Erythroblast (primary cell): ENCODE measurements at regions not wholly inside any gene's neighbourhood (a gene's known extent, or its start where the extent isn't known, plus 50 kb on each side); places are given as distances from the start of the nearest gene placed in this dataset.
"Not testable (repeated sequence)": the region's sequence is repeated elsewhere in the genome, so short reads cannot be mapped to it uniquely, and the experiment has no call there.

ENCODE experiments used
- DNase-seq, 2 experiments: peaks; one replicate each; lab custom pipeline; 2025; lab: John Stamatoyannopoulos, UW
- GATA1 ChIP-seq: IDR thresholded peaks from 2 replicates; pipeline ENCODE4 v1.6.1; 2011; ENCODE audit warnings: low read depth, mild to moderate bottlenecking, control low read depth, low read length, moderate library complexity
- POLR2A ChIP-seq: IDR thresholded peaks from 2 replicates; pipeline ENCODE4 v1.6.1; 2011; ENCODE audit warnings: mild to moderate bottlenecking, low read length

GRCh38 chr2:65922030-65922429 lies 489.6 kb upstream of the SPRED2 start:
- TF ChIP-seq GATA1 (no peak), POLR2A (no peak)
- no peak for DNase-seq

DNA sequence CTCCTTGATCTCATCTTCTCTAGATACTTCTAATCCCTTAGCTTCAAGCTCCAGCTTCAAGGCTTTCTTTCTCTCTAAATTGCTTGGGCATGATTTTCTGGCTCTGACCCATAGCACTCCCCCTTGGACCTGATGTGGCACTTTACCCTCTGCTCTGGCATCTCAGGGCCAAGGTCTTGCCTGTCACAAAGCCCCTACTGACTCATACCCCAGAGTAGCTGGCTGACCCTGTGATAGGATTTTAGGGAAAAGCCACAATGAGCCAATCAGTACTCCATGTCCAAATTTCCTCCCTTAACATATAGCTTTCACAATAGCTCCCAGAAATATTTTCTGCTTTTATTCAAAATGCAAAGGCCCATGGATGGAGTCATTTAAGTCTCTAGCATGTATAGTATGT lies 488.7 kb upstream of the SPRED2 start:
- no peak for TF ChIP-seq GATA1
- TF ChIP-seq POLR2A: no peak
- DNase-seq: no peak

- DNase-seq: no peak
- TF ChIP-seq GATA1 (no peak), POLR2A (no peak)
Observed at GRCh38 chr2:65920659-65921058, 488.3 kb upstream of the SPRED2 start.

DNA sequence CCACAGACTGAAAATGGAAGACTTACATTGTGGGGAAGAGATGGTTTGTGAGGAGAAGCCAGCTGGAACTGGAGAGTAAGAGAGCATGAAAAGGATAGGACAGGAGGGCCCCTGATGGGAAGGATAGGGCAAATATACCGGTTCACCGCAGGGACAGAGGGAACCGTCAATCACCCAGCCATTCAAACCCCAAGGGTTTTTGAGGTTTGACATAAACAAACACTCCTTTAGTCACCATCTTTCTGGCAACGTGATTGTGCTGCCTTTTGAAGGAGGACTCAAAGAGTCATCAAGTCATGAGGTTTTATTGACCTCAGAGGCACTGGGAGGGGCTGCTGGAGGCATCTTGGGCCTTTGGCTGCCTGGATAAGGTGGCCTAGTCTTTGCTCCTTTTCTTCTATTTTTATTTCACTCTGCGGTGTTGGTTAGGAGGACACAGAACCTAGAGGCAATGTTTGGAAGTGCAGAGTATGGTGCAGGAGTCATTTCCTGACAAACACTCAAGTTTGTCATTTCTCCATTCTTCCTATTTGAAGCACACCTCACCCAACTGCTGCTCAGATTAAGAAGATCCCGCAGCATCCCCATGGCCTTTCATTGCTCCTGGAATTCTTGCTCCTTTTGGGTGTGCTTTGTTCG lies 487.3 kb upstream of the SPRED2 start:
- DNase-seq: no peak

DNA sequence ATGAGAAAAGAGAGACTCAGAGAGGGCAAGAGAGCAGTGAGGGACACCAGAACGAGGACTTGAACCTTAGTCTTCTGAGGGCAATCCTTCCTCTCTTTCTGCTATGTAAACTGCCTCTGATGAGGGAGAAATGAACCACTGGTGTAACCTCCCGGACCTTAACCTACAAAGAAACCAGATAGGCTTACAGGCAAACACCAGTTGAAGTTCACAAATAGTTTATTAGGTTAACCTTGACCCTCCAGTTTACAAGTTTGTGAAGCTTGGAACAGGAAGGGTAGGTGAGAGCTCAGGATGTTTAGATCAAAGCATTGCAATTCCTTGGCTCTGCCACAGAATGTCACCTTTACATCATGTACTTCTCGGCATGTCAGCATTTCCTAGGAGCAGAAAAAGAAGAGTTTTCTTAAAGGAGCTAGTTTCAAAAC lies 486.4 kb upstream of the SPRED2 start:
- DNase-seq: no peak
- TF ChIP-seq POLR2A (no peak), GATA1 (no peak)

More for the DNA sequence above, 487.3 kb upstream of the SPRED2 start:
- no peak for TF ChIP-seq GATA1
- no peak for TF ChIP-seq POLR2A

DNA sequence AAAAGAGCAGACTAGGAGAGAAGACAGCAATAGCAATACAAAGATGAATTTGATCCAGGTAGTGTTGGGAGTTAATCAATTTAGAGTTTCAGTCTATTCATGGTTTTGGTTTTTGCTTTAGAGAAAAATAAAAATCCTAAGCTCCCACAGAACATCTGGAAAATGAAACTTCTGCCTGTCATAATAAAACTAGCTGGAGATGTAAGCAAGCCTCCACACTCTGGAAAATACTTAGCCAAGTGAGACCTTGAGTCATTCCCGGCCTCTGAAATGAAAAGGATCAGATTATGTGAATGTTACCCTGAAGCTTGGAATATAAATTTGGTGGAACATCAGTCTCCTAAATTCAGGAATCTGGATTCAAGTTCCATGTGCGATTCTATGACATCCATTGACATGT lies 485.6 kb upstream of the SPRED2 start:
- no peak for DNase-seq
- TF ChIP-seq POLR2A (no peak), GATA1 (no peak)

GRCh38 chr2:65916785-65917295 lies 484.4 kb upstream of the SPRED2 start:
- TF ChIP-seq POLR2A: no peak
- no peak for TF ChIP-seq GATA1
- DNase-seq: no peak

DNA sequence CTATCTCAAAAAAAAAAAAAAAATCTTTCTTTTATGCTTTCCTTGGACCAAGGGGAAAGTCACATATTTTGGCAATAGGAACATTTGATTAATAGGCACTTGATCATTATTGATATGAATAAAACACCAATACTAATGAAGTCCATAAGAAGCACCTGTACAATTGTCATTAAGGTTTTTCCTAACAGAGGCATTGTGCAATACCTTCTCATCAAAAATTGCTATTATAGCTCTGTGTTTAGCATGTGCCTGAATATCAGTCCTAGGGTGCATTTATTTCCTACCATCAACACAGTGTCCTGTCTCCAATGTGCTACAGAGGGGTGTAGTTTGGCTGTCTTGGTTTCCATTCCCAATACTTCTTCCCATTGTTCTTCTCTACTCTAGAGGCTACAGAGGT lies 483.8 kb upstream of the SPRED2 start:
- TF ChIP-seq GATA1 (no peak), POLR2A (no peak)
- DNase-seq: no peak

- no peak for DNase-seq
- TF ChIP-seq POLR2A (no peak), GATA1 (no peak)
Observed at GRCh38 chr2:65915273-65915672, 482.9 kb upstream of the SPRED2 start.

DNA sequence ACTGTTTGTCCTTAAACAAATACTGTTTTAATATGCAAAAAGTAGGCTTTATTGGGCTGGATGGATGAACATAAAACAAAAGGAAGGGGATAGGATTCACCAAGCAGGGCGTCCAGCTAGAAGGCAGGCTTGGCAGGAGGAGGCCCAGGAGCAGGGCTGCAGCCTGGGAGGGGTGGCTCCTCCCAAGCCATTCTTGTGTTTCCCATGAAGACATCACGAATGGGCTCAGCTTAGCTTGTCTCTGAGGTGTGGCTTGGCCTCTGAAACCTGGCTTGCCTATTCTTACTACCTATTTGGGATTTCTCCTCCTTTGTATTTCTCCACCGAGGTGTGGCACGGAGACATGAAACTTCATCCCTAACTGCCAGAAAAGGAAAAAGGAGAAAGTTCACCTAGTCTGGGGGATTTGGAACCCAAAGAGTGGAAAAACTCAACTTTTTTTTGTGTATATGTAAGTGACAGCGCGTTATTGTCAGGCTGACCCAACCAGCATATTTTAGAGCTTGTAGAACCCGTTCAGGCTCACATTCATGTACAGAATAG lies 481.9 kb upstream of the SPRED2 start:
- TF ChIP-seq GATA1: no peak
- TF ChIP-seq POLR2A: no peak
- no peak for DNase-seq

DNA sequence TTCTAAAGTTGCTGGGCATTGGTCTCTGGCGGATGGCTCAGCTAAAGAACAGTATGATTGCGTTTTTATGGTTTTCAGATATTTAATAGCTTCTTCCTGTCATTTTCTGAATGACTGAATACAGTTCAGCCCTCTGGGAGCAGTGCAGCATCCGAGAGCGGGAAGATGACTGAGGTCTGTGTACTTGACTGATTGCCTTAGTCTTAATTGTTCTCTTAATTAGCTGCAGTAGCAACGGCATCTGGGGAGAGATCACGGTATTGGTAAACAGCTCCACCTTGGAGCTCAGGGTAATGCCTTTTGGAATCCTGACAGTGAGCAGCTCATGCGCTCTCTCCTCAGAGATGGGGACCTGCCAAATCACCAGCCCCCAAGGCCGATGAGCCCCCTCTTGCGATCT lies 481.4 kb upstream of the SPRED2 start:
- TF ChIP-seq POLR2A: no peak
- no peak for TF ChIP-seq GATA1
- DNase-seq: no peak

DNA sequence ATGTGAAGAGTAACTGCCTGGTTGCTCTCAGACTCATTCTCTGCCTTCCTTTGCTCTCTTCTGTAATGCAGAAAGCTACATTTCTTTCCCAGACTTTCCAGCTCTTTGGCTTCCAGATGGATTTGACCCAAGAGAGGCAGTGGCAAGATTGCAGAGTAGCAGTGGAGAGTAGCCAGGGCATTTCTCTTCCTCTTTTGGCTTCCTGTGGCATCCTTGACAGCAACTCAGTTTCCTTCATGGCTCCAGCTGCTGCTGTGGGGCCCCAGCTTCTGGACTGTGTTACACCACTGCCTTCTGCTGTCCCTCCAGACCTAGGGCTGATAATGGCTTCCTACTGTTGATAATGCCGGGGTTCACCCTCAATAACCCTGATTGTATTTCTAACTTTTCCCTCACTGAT lies 469.4 kb upstream of the SPRED2 start:
- no peak for DNase-seq

DNA sequence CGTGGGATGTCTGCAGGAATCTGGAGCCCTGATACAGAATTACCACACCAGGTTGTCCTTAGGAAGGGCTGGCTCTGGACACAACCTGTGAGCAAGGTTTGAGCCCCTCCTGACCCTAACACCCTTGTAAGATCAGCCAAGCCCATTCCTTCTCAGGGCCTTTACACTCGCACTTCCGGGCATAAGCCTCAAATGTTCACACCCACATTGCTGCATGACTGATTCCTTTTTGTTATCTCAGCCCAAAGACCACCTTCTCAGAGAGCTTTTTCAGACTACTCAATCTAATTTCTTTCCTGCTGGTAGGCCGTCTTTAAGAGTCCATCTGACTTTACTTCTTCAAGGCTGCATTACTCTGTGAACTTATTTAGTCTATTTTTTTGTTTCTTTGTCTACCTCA lies 464.0 kb upstream of the SPRED2 start:
- no peak for DNase-seq
- no peak for TF ChIP-seq POLR2A
- TF ChIP-seq GATA1: no peak

More for the DNA sequence above, 469.4 kb upstream of the SPRED2 start:
- TF ChIP-seq GATA1: no peak
- TF ChIP-seq POLR2A: no peak

DNA sequence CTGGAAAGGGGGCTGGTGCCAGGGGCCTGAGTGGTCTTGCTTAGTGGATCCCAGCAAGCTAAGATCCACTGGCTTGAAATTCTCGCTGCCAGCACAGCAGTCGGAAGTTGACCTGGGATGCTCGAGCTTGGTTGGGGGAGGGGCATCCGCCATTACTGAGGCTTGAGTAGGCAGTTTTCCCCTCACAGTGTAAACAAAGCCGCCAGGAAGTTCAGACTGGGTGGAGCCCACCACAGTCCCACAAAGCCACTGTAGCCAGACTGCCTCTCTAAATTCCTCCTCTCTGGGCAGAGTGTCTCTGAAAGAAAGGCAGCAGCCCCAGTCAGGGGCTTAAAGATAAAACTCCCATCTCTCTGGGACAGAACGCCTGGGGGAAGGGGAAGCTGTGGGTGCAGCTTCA lies 457.7 kb upstream of the SPRED2 start:
- DNase-seq: not testable (repeated sequence)

DNA sequence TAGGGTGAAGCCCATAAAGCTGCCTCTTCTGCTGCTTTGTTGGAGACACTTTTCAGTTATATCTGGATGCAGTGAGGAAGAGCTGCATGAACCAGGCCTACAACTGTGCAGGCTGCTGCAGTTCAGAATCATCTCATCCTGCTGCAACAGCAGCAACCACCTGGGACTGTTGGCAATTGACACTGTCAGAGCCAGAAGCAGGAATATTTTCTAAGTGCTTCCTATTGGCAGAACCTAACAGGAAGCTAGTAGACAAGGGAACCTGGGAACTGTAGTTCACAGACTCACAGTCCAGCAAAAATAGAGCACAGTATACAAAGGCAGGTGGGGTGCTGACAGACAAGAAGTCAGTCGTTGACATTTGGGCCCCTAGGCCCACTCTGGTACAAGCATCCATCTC lies 452.9 kb upstream of the SPRED2 start:
- no peak for TF ChIP-seq POLR2A
- no peak for TF ChIP-seq GATA1
- no peak for DNase-seq

DNA sequence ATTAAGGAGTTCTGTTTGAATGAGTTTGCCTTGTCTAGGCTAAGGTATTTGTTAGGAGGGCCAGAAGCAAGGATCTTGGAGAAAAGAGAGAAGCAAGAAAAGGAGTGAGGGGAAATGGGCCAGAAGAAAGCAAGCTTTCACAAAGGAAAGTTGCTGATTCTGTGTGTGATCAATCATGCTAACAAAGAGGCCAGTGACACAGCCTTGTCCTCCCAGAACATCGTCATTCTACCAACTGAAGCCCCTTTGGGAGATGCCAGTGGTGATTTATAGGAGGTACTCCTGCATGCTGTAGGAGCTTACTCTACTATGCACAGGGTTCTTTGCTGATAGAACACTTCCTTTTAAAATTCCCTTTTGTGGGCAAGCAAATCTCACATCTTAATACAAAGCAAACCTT lies 449.2 kb upstream of the SPRED2 start:
- no peak for TF ChIP-seq POLR2A
- no peak for TF ChIP-seq GATA1
- no peak for DNase-seq
